Muscle of leg (tissue), 3 donors: ENCODE measurements at regions not wholly inside any gene's neighbourhood (a gene's known extent, or its start where the extent isn't known, plus 50 kb on each side); places are given as distances from the start of the nearest gene placed in this dataset.
A peak's percentile ranks its signal among the peaks of the same experiment; 100 is the strongest.

Experiments used
- DNase-seq: peaks from one replicate; pipeline ENCODE4 v3.0.0; 2013
- H3K27ac ChIP-seq: one replicate; pipeline ENCODE4 v1.5.1; 2013; ENCODE audit warnings: mild to moderate bottlenecking, low read length, control low read depth
- H3K27me3 ChIP-seq: one replicate; pipeline ENCODE4 v1.6.1; 2013; ENCODE audit warnings: low read length; ENCODE audit not compliant: control insufficient read depth, insufficient read depth
- H3K36me3 ChIP-seq: one replicate; pipeline ENCODE4 v1.6.1; 2013; ENCODE audit warnings: low read length; ENCODE audit not compliant: control insufficient read depth, insufficient read depth
- H3K4me1 ChIP-seq: one replicate; pipeline ENCODE4 v1.6.1; 2013; ENCODE audit warnings: low read length; ENCODE audit not compliant: control insufficient read depth, insufficient read depth
- H3K4me3 ChIP-seq: one replicate; pipeline ENCODE4 v1.5.1; 2013; ENCODE audit warnings: low read length, control low read depth
- H3K9me3 ChIP-seq: replicated peaks from 2 replicates; pipeline ENCODE4 v1.6.1; 2013; ENCODE audit warnings: low read depth, low read length; ENCODE audit not compliant: control insufficient read depth
- whole genome bisulfite sequencing: methylation state at CpG from one replicate; pipeline ENCODE4 v1.1.5; 2013; ENCODE audit warnings: missing lambda C conversion rate; ENCODE audit not compliant: insufficient coverage; 5-methylcytosine and 5-hydroxymethylcytosine counted together

DNA sequence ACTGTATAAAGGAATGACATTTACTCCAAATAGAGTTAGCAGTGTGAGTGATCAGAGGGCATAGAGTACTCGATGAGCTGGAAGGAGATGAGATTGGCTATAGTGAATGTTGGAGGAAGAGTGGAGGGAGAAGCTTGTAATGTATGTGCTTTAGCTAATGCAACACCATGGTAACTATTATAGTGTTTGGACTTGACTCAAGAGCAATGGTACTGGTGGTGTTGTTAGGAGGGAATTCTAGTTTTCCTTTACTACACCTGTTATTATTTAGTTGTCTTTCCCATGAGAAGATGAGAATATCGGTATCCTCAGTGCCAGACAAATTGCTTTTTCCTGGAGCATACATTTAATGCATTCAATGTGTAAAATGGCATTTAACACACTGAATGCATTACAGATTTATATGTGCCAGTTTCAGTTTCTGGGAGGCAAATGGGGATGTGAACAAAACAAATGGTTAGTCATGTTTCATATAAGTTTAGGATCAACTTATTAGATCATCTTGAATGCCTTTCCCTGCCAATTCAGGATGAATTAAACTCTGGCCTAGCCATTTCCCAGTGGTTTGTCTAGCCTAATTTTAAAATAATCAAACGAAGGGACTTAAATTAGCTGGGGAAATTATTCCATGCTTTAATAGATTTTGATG lies 291.1 kb upstream of the ADAMTS5 start:
- no peaks in the 10 kb centered on the region for H3K27me3 ChIP-seq
- DNase-seq, result peak; percentile 74
- no peaks in the 10 kb centered on the region for H3K36me3 ChIP-seq
- no peaks in the 10 kb centered on the region for H3K9me3 ChIP-seq
- H3K27ac ChIP-seq, result peak overlapping the region; percentile 15
- no peaks in the 10 kb centered on the region for H3K4me1 ChIP-seq
- WGBS, result 100% methylated on average over 1 of the region's 3 CpGs
- H3K4me3 ChIP-seq, result no peak overlapping the region

DNA sequence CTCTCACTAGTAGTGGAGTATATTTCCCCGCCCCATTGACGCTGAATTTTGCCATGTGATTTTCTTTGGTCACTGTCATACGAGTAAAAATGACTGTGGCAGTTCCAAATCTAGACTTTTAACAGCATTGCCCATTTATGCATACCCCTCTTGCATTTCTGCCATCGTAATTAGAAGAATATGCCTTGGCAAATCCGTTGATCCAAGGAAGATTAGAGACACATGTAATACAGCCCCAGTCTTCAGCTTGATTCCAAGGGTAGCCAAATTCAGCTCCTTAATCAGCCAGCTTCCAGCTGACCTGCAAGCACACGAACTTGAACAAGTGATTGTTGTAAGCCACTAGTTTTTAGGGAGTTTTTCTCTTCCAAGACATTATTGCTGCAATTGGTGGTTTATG lies 290.3 kb upstream of the ADAMTS5 start:
- Histone ChIP-seq H3K36me3 (no peaks in the 10 kb centered on the region), H3K9me3 (no peaks in the 10 kb centered on the region), H3K27me3 (no peaks in the 10 kb centered on the region), H3K4me1 (no peaks in the 10 kb centered on the region), H3K27ac (no peak overlapping the region), H3K4me3 (no peak overlapping the region)
- 70% methylated on average over 5 of the region's 6 CpGs for WGBS
- DNase-seq, result no peak

DNA sequence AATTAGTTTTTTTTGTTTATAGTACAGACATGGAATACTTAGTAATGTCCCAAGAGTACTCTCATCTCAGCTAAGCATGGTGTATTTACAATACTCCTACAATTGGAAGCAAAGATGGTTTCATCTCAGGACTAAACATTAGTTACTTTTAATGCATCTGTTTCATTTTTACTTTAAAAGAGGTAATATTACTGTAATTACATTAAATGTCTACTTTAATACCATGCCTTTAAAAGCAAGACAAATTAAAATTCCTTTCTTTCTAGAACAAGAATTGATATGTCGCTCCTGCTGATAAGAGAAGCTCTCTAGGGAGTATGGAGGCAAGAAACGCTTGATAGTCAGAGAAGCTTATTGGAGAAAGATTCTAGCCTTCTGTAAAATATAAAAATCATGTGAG lies 284.9 kb upstream of the ADAMTS5 start:
- no CpG with 5 or more reads among the region's 2 CpGs for WGBS
- DNase-seq, result no peak
- no peak overlapping the region for H3K27ac ChIP-seq
- H3K4me3 ChIP-seq, result no peak overlapping the region
- H3K9me3 ChIP-seq, result no peaks in the 10 kb centered on the region
- no peaks in the 10 kb centered on the region for H3K4me1 ChIP-seq
- no peaks in the 10 kb centered on the region for H3K36me3 ChIP-seq
- no peaks in the 10 kb centered on the region for H3K27me3 ChIP-seq

DNA sequence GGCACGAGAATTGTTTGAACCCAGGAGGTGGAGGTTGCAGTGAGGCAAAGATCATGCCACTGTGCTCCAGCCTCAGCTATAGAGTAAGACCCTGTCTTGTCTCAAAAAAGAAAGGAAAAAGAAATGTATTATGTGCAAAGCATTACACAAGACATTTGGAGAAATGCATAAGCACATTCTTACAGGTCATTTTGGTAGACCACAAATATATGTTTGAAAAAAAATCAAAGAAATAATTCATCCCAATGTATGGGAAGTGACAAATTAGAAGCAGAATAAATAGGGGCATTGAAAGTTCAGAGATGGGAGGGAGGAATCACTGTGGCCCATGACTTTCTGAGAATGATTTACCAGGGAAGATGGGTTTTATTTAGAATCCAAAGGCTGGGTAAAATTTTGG lies 283.5 kb upstream of the ADAMTS5 start:
- 100% methylated on average over 1 of the region's 1 CpG for WGBS
- H3K4me3 ChIP-seq, result no peak overlapping the region
- H3K27me3 ChIP-seq, result no peaks in the 10 kb centered on the region
- DNase-seq, result no peak
- H3K36me3 ChIP-seq, result no peaks in the 10 kb centered on the region
- no peak overlapping the region for H3K27ac ChIP-seq
- H3K4me1 ChIP-seq, result no peaks in the 10 kb centered on the region
- H3K9me3 ChIP-seq, result no peaks in the 10 kb centered on the region

DNA sequence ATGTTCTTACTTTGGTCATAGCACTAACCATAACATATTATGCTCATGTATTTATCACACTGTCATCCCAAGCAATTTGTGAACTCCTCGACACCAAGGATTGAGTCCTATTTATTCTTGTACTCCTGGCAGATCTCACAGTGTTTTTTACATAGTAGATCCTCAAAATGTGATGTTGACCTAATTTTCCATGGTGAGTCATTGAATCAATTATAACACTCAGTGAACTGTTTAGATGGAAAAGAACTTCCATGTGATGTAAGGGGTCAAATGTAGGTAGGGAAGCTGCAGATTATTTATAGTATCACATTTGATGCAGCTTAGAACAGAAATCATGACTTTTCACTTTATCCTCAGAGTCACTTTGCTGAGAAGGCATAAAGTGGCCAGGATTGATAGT lies 281.9 kb upstream of the ADAMTS5 start:
- no CpG with 5 or more reads among the region's 1 CpG for WGBS

DNA sequence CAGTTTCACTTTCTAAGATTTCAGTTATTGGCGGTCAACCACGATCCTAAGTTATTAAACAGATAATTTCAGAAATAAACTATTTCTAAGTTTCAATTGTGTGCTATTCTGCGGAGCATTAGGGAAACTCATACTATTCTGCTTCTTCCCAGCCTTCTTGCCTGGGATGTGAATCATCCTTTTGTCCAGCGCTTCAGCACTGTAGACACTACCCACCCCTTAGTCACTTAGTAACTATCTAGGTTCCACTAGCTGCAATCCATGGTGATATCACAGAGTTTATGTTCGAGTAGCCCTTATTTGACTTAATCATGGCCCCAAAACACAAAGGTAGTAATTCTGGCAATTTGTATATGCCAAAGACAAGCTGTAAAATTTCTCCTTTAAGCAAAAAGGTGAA lies 279.9 kb upstream of the ADAMTS5 start:
- Histone ChIP-seq H3K4me1 (no peaks in the 10 kb centered on the region), H3K9me3 (no peaks in the 10 kb centered on the region), H3K27me3 (no peaks in the 10 kb centered on the region), H3K36me3 (no peaks in the 10 kb centered on the region), H3K27ac (no peak overlapping the region), H3K4me3 (no peak overlapping the region)
- peak; percentile 37 for DNase-seq
- 52% methylated on average over 2 of the region's 5 CpGs for WGBS

More for the DNA sequence above, 281.9 kb upstream of the ADAMTS5 start:
- Histone ChIP-seq H3K27ac (no peak overlapping the region), H3K4me1 (no peaks in the 10 kb centered on the region), H3K4me3 (no peak overlapping the region), H3K27me3 (no peaks in the 10 kb centered on the region), H3K36me3 (no peaks in the 10 kb centered on the region), H3K9me3 (no peaks in the 10 kb centered on the region)
- peak; percentile 37 for DNase-seq

DNA sequence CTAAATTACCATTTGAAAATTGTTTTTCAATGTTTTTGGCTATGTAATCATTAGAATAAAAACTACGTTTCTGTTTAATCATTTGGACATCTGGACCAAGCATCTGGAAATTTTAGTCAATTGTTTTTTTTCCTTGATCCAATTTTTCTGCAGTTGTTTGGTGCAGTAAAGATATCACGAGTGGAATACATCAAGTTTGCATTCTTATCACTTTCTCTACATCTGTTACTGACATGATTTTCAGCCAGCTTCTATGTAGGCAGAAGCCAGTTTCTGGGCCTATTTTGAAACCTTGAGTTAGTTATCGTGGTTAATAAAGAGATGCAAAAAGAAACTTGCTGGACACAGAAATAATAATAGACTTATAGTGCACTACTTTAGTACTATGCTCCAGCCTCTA lies 277.9 kb upstream of the ADAMTS5 start:
- no peaks in the 10 kb centered on the region for H3K36me3 ChIP-seq
- H3K4me1 ChIP-seq, result no peaks in the 10 kb centered on the region
- WGBS, result no CpG with 5 or more reads among the region's 3 CpGs
- H3K27ac ChIP-seq, result no peak overlapping the region
- no peaks in the 10 kb centered on the region for H3K9me3 ChIP-seq
- peak; percentile 61 for DNase-seq
- no peak overlapping the region for H3K4me3 ChIP-seq
- H3K27me3 ChIP-seq, result no peaks in the 10 kb centered on the region

DNA sequence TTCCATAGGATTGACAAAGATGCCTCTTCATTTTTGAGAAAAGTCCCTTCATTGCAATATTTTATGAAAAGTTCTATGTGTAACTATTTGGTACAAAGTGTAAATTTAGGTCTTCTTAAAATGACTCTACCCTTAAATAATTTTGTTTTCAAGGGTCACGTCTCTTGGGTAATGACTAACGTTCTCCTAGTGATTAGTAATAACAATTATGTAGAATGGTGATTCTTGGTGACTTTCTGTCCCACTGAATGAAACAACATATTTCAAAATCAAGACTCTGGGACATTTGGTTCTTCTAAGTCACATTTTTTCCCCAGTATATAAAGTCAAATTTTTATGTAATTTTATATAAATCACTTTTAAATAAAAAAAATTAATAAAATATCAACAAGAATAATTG lies 277.5 kb upstream of the ADAMTS5 start:
- WGBS, result no CpG with 5 or more reads among the region's 2 CpGs
- peak; percentile 36 for DNase-seq
- H3K4me3 ChIP-seq, result no peak overlapping the region
- no peak overlapping the region for H3K27ac ChIP-seq
- H3K9me3 ChIP-seq, result no peaks in the 10 kb centered on the region
- no peaks in the 10 kb centered on the region for H3K27me3 ChIP-seq
- H3K4me1 ChIP-seq, result no peaks in the 10 kb centered on the region
- H3K36me3 ChIP-seq, result no peaks in the 10 kb centered on the region

DNA sequence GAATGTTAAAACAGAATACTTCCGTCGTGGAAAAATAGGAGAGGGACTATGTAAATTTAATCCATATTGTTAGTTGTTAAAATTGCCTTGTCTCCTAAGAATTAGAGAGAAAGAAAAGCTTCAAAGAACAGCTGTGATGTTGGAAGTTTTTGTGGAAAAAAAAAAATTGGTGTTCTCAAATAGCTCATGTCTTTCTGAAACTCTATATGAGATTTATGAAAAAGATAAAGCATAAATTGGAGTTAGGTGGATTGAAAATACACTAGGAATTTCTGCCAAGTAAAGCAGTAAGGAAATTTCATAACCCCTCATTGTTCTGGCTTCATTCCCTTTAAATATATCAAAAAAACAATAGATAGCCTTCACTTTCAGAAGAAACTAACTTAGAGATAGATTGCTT lies 274.0 kb upstream of the ADAMTS5 start:
- H3K9me3 ChIP-seq, result no peaks in the 10 kb centered on the region
- H3K36me3 ChIP-seq, result no peaks in the 10 kb centered on the region
- no peaks in the 10 kb centered on the region for H3K27me3 ChIP-seq
- no peak overlapping the region for H3K4me3 ChIP-seq
- WGBS, result no CpG with 5 or more reads among the region's 2 CpGs
- no peaks in the 10 kb centered on the region for H3K4me1 ChIP-seq
- H3K27ac ChIP-seq, result peak overlapping the region; percentile 59
- peak; percentile 94 for DNase-seq

DNA sequence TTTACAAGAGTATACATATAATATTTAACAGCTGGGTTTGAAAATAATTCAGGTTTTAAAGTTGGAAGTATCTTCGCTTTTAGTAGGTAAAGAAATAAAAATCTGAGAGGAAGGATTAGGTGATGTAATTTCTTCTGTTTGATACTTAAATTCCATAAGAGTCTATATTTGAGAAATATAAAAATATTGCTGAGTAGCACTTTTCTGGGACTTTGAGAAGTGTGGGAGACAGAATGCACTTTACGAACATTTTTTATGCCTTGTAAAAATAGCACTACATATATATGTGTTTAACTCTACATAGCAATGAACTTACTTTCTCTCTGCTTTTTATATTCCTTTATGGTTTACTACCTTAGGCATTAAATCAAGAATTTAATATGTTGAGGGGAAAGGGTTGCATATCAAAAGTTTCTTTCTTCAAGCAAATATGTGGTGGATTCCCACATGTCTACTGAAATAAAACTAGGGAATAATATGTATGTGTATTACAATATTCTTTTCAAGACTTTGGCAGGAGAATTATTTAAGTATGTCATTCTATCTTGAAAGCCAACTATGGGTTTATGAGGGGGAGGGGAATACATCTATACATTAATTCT lies 266.7 kb upstream of the ADAMTS5 start:
- no CpG with 5 or more reads among the region's 2 CpGs for WGBS
- no peaks in the 10 kb centered on the region for H3K9me3 ChIP-seq
- H3K27ac ChIP-seq, result no peak overlapping the region
- no peak overlapping the region for H3K4me3 ChIP-seq
- H3K36me3 ChIP-seq, result no peaks in the 10 kb centered on the region
- H3K27me3 ChIP-seq, result no peaks in the 10 kb centered on the region
- DNase-seq, result peak; percentile 61
- H3K4me1 ChIP-seq, result no peaks in the 10 kb centered on the region

DNA sequence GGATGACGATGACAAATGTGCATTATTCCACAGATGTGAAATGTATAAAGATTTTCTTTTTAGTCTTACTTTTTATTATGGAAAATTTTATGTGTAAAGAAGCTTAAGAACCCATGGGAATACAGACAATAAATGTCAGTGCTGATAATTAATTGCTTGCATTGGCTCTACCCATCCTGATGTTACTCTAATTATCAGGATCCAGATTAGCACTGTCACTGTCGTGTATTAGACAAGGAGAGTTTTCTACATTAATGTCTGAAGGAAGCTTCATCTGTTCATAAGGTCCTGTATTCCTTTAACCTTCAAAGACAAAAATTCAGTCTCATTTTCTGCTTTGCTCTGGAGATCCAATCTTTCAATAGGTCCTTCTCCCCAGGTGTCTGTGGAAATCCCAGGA lies 259.1 kb upstream of the ADAMTS5 start:
- H3K27ac ChIP-seq, result no peak overlapping the region
- no peaks in the 10 kb centered on the region for H3K9me3 ChIP-seq
- no peak for DNase-seq
- WGBS, result no CpG with 5 or more reads among the region's 2 CpGs
- H3K27me3 ChIP-seq, result no peaks in the 10 kb centered on the region
- no peaks in the 10 kb centered on the region for H3K4me1 ChIP-seq
- no peak overlapping the region for H3K4me3 ChIP-seq
- H3K36me3 ChIP-seq, result no peaks in the 10 kb centered on the region
